Activated CD4-positive, alpha-beta memory T cell treated with anti-CD3 and anti-CD28 coated beads for 36 hours (primary cell): ENCODE measurements at regions not wholly inside any gene's neighbourhood (a gene's known extent, or its start where the extent isn't known, plus 50 kb on each side); places are given as distances from the start of the nearest gene placed in this dataset.

ENCODE experiments used
- CTCF ChIA-PET: fragments of 350-600 bp; sonication (Branson Sonifier 250); formaldehyde crosslinking; loops from one replicate; lab custom pipeline; 2021; ENCODE audit warnings: antibody characterized with exemption, inconsistent platforms; lab: Charles Lee
- POLR2A ChIA-PET: fragments of 350-600 bp; sonication (Branson Sonifier 250); formaldehyde crosslinking; loops from one replicate; lab custom pipeline; 2021; ENCODE audit warnings: antibody characterized with exemption; lab: Charles Lee
- DNase-seq: peaks from one replicate; pipeline ENCODE4 v3.0.0-alpha.2; 2020
- H3K27ac Mint-ChIP-seq: one replicate; pipeline ENCODE4 v1.8.0; 2021; ENCODE audit warnings: mixed read lengths
- H3K27me3 Mint-ChIP-seq: one replicate; pipeline ENCODE4 v1.8.0; 2021; ENCODE audit warnings: mixed read lengths
- H3K36me3 Mint-ChIP-seq: one replicate; pipeline ENCODE4 v1.8.0; 2021; ENCODE audit warnings: mixed read lengths
- H3K4me1 Mint-ChIP-seq: one replicate; pipeline ENCODE4 v1.8.0; 2021; ENCODE audit warnings: low read depth, mixed read lengths
- H3K4me3 Mint-ChIP-seq: one replicate; pipeline ENCODE4 v1.8.0; 2021; ENCODE audit warnings: mild to moderate bottlenecking, mixed read lengths
- H3K9me3 Mint-ChIP-seq: one replicate; pipeline ENCODE4 v1.8.0; 2021; ENCODE audit warnings: mixed read lengths
- intact Hi-C: fragments of 100-400 bp; cut with micrococcal nuclease; formaldehyde crosslinking; loops from one replicate; pipeline ENCODE4 v1.15.1; 2023

DNA sequence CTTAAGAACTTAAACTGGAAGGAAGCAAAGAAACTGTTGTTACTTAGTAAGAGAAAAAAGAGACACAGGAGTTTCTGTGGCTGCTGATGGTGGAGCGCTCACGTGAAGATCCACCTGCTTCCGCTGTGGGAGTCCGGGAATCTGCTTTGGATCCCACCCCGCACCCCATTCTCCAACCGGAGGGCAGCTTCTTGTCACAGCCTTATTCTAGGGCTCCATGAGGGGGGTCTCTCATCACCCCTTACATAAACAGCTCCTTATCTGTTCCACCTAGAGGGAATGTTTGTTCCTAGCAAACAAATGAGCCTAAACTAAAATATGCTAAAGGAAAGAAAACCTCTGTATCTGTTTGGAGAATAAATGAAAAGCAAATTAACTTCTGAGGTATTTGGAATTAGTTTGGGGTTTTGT lies 280.5 kb downstream of the QKI start:
- Mint-ChIP-seq H3K36me3 (no peaks in the 10 kb centered on the region), H3K4me3 (no peak overlapping the region), H3K27ac (no peak overlapping the region), H3K4me1 (no peaks in the 10 kb centered on the region), H3K9me3 (no peaks in the 10 kb centered on the region), H3K27me3 (peaks cover 14% of the 10 kb centered on the region)
- intact Hi-C loops: no loop called here
- DNase-seq: no peak
- CTCF ChIA-PET: no interaction called here
- POLR2A ChIA-PET: no interaction called here

- no peaks in the 10 kb centered on the region for H3K4me1 Mint-ChIP-seq
- CTCF ChIA-PET: no interaction called here
- intact Hi-C loops: no loop called here
- H3K4me3 Mint-ChIP-seq: no peak overlapping the region
- POLR2A ChIA-PET: no interaction called here
- no peaks in the 10 kb centered on the region for H3K9me3 Mint-ChIP-seq
- H3K27me3 Mint-ChIP-seq: peaks cover 11% of the 10 kb centered on the region
- H3K36me3 Mint-ChIP-seq: no peaks in the 10 kb centered on the region
- H3K27ac Mint-ChIP-seq: no peak overlapping the region
- DNase-seq: no peak
These were observed 279.6 kb downstream of the QKI start for GRCh38 chr6:163694072-163694471.

GRCh38 chr6:163691049-163691448 lies 276.5 kb downstream of the QKI start:
- Mint-ChIP-seq H3K4me3 (no peak overlapping the region), H3K9me3 (no peaks in the 10 kb centered on the region), H3K27ac (no peak overlapping the region), H3K4me1 (no peaks in the 10 kb centered on the region), H3K36me3 (no peaks in the 10 kb centered on the region), H3K27me3 (peaks cover 9% of the 10 kb centered on the region)
- CTCF ChIA-PET: no interaction called here
- POLR2A ChIA-PET: no interaction called here
- DNase-seq: no peak
- intact Hi-C loops: no loop called here

GRCh38 chr6:163688739-163689362 lies 274.3 kb downstream of the QKI start:
- Mint-ChIP-seq H3K36me3 (no peaks in the 10 kb centered on the region), H3K27ac (no peak overlapping the region), H3K27me3 (peaks cover 12% of the 10 kb centered on the region), H3K4me3 (no peak overlapping the region), H3K9me3 (peaks cover 2% of the 10 kb centered on the region), H3K4me1 (no peaks in the 10 kb centered on the region)
- intact Hi-C loops: no loop called here
- DNase-seq: no peak
- CTCF ChIA-PET: no interaction called here
- POLR2A ChIA-PET: no interaction called here

GRCh38 chr6:163687075-163687474 lies 272.6 kb downstream of the QKI start:
- CTCF ChIA-PET: no interaction called here
- Mint-ChIP-seq H3K36me3 (no peaks in the 10 kb centered on the region), H3K4me3 (no peak overlapping the region), H3K9me3 (peaks cover 3% of the 10 kb centered on the region), H3K27ac (no peak overlapping the region), H3K27me3 (peaks cover 16% of the 10 kb centered on the region), H3K4me1 (no peaks in the 10 kb centered on the region)
- no peak for DNase-seq
- POLR2A ChIA-PET: no interaction called here
- intact Hi-C loops: no loop called here

DNA sequence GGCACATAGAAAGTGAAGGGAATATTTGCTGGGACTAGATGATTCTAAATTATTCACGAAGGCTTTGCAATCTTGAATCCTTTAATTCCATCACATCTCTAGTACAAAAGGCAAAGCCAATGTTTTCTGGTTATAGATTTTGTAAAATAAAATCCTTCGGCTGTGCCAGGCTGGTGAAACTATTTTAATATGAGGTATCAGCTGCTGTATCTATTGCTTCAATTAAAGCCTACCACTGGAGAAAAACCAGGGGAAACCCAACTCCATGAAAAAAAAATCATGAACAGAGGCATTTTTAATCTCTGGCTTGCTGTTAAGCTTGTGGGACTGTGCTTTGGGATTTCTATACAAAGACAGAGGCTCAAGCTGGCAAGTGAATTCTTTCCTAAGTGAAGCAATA lies 271.8 kb downstream of the QKI start:
- Mint-ChIP-seq H3K27me3 (peaks cover 16% of the 10 kb centered on the region), H3K36me3 (no peaks in the 10 kb centered on the region), H3K4me3 (no peak overlapping the region), H3K27ac (no peak overlapping the region), H3K9me3 (peaks cover 3% of the 10 kb centered on the region), H3K4me1 (no peaks in the 10 kb centered on the region)
- ChIA-PET CTCF (no interaction called here), POLR2A (no interaction called here)
- intact Hi-C loops: no loop called here
- no peak for DNase-seq

DNA sequence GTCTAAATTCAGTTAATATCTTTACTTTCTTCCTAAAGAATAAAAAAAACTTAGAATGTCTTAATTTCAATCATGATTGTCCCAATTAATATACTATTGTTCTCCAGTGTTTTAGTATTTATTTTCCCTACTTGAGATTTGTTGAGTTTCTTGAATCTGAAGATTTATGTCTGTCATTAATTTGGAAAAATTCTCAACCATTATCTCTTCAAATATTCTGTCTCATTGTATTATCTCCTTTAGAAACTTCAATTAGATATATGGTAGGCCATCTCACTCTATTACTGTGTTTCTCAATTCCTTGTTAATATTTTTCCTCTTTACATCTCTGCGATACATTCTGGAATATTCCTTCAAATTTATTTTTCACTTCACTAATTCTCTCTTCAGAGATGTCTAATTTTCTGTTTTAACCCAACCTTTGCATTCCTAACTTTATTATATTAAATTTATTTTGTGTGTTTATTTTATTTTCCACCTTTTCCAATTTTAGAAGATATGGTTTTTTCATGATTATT lies 268.6 kb downstream of the QKI start:
- peaks cover 3% of the 10 kb centered on the region for H3K9me3 Mint-ChIP-seq
- POLR2A ChIA-PET: no interaction called here

DNA sequence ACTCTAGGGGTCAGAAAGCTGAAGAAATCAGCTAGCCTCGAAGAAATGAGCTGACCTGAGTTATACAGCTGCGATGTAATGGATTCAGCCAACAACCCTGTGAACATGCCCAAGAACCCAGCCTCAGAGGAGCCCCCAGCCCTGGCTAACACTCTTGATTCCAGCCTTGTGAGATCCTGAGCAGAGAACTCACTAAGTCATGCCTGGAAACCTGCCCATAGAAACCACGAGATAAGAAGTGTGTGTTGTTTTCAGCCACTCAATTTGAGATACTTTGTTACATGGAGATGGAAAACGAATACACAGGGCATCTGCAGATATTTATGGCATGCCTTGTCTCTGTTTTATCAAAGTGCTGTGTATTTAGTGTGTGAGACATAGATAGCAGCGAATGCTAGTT lies 265.2 kb downstream of the QKI start:
- Mint-ChIP-seq H3K27me3 (peaks cover 11% of the 10 kb centered on the region), H3K9me3 (peaks cover 3% of the 10 kb centered on the region), H3K36me3 (no peaks in the 10 kb centered on the region), H3K4me3 (no peak overlapping the region), H3K27ac (no peak overlapping the region), H3K4me1 (no peaks in the 10 kb centered on the region)
- ChIA-PET CTCF (no interaction called here), POLR2A (no interaction called here)
- intact Hi-C loops: no loop called here
- DNase-seq: no peak

More for the DNA sequence above, 268.6 kb downstream of the QKI start:
- Mint-ChIP-seq H3K27me3 (peaks cover 16% of the 10 kb centered on the region), H3K4me3 (no peak overlapping the region), H3K36me3 (no peaks in the 10 kb centered on the region), H3K27ac (no peak overlapping the region), H3K4me1 (no peaks in the 10 kb centered on the region)
- CTCF ChIA-PET: no interaction called here
- intact Hi-C loops: no loop called here
- DNase-seq: no peak

GRCh38 chr6:163679012-163679660 lies 264.6 kb downstream of the QKI start:
- CTCF ChIA-PET: no interaction called here
- no peak overlapping the region for H3K4me3 Mint-ChIP-seq
- no peak overlapping the region for H3K27ac Mint-ChIP-seq
- no peaks in the 10 kb centered on the region for H3K36me3 Mint-ChIP-seq
- DNase-seq: no peak
- peaks cover 3% of the 10 kb centered on the region for H3K9me3 Mint-ChIP-seq
- H3K27me3 Mint-ChIP-seq: peaks cover 8% of the 10 kb centered on the region
- intact Hi-C loops: no loop called here
- POLR2A ChIA-PET: no interaction called here
- no peaks in the 10 kb centered on the region for H3K4me1 Mint-ChIP-seq

GRCh38 chr6:163675611-163676010 lies 261.1 kb downstream of the QKI start:
- no peaks in the 10 kb centered on the region for H3K4me1 Mint-ChIP-seq
- POLR2A ChIA-PET: no interaction called here
- no peaks in the 10 kb centered on the region for H3K9me3 Mint-ChIP-seq

GRCh38 chr6:163672710-163673109 lies 258.2 kb downstream of the QKI start:
- no peaks in the 10 kb centered on the region for H3K36me3 Mint-ChIP-seq
- no peak overlapping the region for H3K4me3 Mint-ChIP-seq
- intact Hi-C loops: no loop called here
- ChIA-PET POLR2A (no interaction called here), CTCF (no interaction called here)
- no peak for DNase-seq
- no peaks in the 10 kb centered on the region for H3K9me3 Mint-ChIP-seq
- no peak overlapping the region for H3K27ac Mint-ChIP-seq
- H3K27me3 Mint-ChIP-seq: peaks cover 2% of the 10 kb centered on the region
- H3K4me1 Mint-ChIP-seq: peaks cover under 1% of the 10 kb centered on the region

More at GRCh38 chr6:163675611-163676010, 261.1 kb downstream of the QKI start:
- H3K4me3 Mint-ChIP-seq: no peak overlapping the region
- no peaks in the 10 kb centered on the region for H3K36me3 Mint-ChIP-seq
- DNase-seq: no peak
- CTCF ChIA-PET: no interaction called here
- peaks cover 2% of the 10 kb centered on the region for H3K27me3 Mint-ChIP-seq
- H3K27ac Mint-ChIP-seq: no peak overlapping the region
- intact Hi-C loops: no loop called here

DNA sequence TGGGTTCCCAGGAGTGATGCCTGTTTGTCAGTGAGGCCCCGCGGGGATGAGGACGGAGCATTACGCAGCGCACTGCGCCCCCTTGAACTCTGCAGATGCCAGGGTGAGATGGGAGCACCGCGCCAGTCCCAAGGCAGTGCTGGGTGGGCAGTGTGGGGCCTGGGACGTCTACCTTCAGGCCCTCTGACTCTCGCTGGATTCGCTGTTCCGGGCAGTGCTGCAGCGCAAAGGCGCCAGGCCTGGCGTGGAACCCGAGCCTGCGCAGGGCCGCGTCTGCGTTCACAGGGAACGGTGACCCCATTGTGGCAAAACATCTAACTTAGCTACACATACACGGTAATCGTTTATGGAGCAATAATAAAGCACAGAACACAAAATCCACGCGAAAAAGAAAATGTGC lies 257.3 kb downstream of the QKI start:
- ChIA-PET POLR2A (no interaction called here), CTCF (no interaction called here)
- intact Hi-C loops: no loop called here
- H3K4me1 Mint-ChIP-seq: peaks cover 8% of the 10 kb centered on the region
- no peak overlapping the region for H3K27ac Mint-ChIP-seq
- H3K27me3 Mint-ChIP-seq: peaks cover 2% of the 10 kb centered on the region
- no peaks in the 10 kb centered on the region for H3K9me3 Mint-ChIP-seq
- no peak overlapping the region for H3K4me3 Mint-ChIP-seq
- DNase-seq: no peak
- no peaks in the 10 kb centered on the region for H3K36me3 Mint-ChIP-seq

- DNase-seq: no peak
- peaks cover 2% of the 10 kb centered on the region for H3K27me3 Mint-ChIP-seq
- peaks cover 8% of the 10 kb centered on the region for H3K4me1 Mint-ChIP-seq
- H3K27ac Mint-ChIP-seq: no peak overlapping the region
- no peaks in the 10 kb centered on the region for H3K36me3 Mint-ChIP-seq
- H3K4me3 Mint-ChIP-seq: no peak overlapping the region
- intact Hi-C loops: no loop called here
- ChIA-PET CTCF (no interaction called here), POLR2A (no interaction called here)
- H3K9me3 Mint-ChIP-seq: no peaks in the 10 kb centered on the region
These were observed 256.8 kb downstream of the QKI start for GRCh38 chr6:163671355-163671754.
